HG03103 (cell line): ENCODE measurements at regions not wholly inside any gene's neighbourhood (a gene's known extent, or its start where the extent isn't known, plus 50 kb on each side); places are given as distances from the start of the nearest gene placed in this dataset.
"Not testable (repeated sequence)": the region's sequence is repeated elsewhere in the genome, so short reads cannot be mapped to it uniquely, and the experiment has no call there.

Experiments
- ATAC-seq: cut with Tn5 transposase; IDR thresholded peaks from one replicate; pipeline ENCODE4 v1.9.1; 2021; ENCODE audit warnings: low read depth; ENCODE audit not compliant: unreplicated experiment

GRCh38 chr4:43567644-43568043, 675.1 kb downstream of the GRXCR1 start:
- no peak for ATAC-seq

GRCh38 chr4:43586813-43587212, 694.3 kb downstream of the GRXCR1 start:
- no peak for ATAC-seq

GRCh38 chr4:43587758-43588157, 695.2 kb downstream of the GRXCR1 start:
- no peak for ATAC-seq

- ATAC-seq = no peak
Observed at GRCh38 chr4:43607400-43607799, 714.9 kb downstream of the GRXCR1 start.

GRCh38 chr4:43607827-43608461, 715.4 kb downstream of the GRXCR1 start:
- no peak for ATAC-seq

- ATAC-seq = no peak
Observed at GRCh38 chr4:43619219-43619618, 726.7 kb downstream of the GRXCR1 start.

GRCh38 chr4:43637893-43638292, 745.4 kb downstream of the GRXCR1 start:
- not testable (repeated sequence) for ATAC-seq

GRCh38 chr4:43651991-43652390, 759.5 kb downstream of the GRXCR1 start:
- no peak for ATAC-seq

- ATAC-seq = not testable (repeated sequence)
Observed at GRCh38 chr4:43659547-43659946, 767.0 kb downstream of the GRXCR1 start.

GRCh38 chr4:43672265-43672885, 776.2 kb downstream of the KCTD8 start:
- ATAC-seq = not testable (repeated sequence)

GRCh38 chr4:43680421-43680820, 768.2 kb downstream of the KCTD8 start:
- ATAC-seq = no peak

- ATAC-seq = no peak
Observed at GRCh38 chr4:43682551-43682950, 766.1 kb downstream of the KCTD8 start.

GRCh38 chr4:43690116-43690515, 758.5 kb downstream of the KCTD8 start:
- no peak for ATAC-seq

- ATAC-seq = no peak
Observed at GRCh38 chr4:43693876-43694275, 754.7 kb downstream of the KCTD8 start.

- ATAC-seq = no peak
Observed at GRCh38 chr4:43709443-43709842, 739.2 kb downstream of the KCTD8 start.

GRCh38 chr4:43716721-43717395, 731.8 kb downstream of the KCTD8 start:
- no peak for ATAC-seq

- no peak for ATAC-seq
Observed at GRCh38 chr4:43718369-43718768, 730.2 kb downstream of the KCTD8 start.

GRCh38 chr4:43732829-43733426, 715.7 kb downstream of the KCTD8 start:
- ATAC-seq = no peak

- no peak for ATAC-seq
Observed at GRCh38 chr4:43742083-43742482, 706.5 kb downstream of the KCTD8 start.

GRCh38 chr4:43754566-43754965, 694.0 kb downstream of the KCTD8 start:
- no peak for ATAC-seq

GRCh38 chr4:43757147-43757546, 691.5 kb downstream of the KCTD8 start:
- no peak for ATAC-seq
